ENCODE measurements at regions not wholly inside any gene's neighbourhood (a gene's known extent, or its start where the extent isn't known, plus 50 kb on each side); places are given as distances from the start of the nearest gene placed in this dataset.

- no peak for FAIRE-seq
Measured at GRCh38 chr2:128402911-128403670, 84.4 kb upstream of the HS6ST1 start.

- no peak for FAIRE-seq
Measured at GRCh38 chr2:128403814-128404708, 85.4 kb upstream of the HS6ST1 start.

- no peak for FAIRE-seq
Measured at GRCh38 chr2:128404709-128405466, 86.2 kb upstream of the HS6ST1 start.

- no peak for FAIRE-seq
Measured at GRCh38 chr2:128405467-128405900, 86.8 kb upstream of the HS6ST1 start.

- FAIRE-seq = no peak
Measured at GRCh38 chr2:128405981-128406613, 87.4 kb upstream of the HS6ST1 start.

- FAIRE-seq = no peak
Measured at GRCh38 chr2:128406736-128407554, 88.3 kb upstream of the HS6ST1 start.

GRCh38 chr2:128408349-128409305 is 90.0 kb upstream of the HS6ST1 start:
- FAIRE-seq = no peak

GRCh38 chr2:128409326-128410034 is 90.8 kb upstream of the HS6ST1 start:
- FAIRE-seq = no peak

- no peak for FAIRE-seq
Measured at GRCh38 chr2:128410035-128410757, 91.5 kb upstream of the HS6ST1 start.

- FAIRE-seq = no peak
Measured at GRCh38 chr2:128410758-128411215, 92.1 kb upstream of the HS6ST1 start.

- no peak for FAIRE-seq
Measured at GRCh38 chr2:128411431-128411830, 92.8 kb upstream of the HS6ST1 start.

GRCh38 chr2:128412181-128412871 is 93.7 kb upstream of the HS6ST1 start:
- no peak for FAIRE-seq

GRCh38 chr2:128413014-128413717 is 94.5 kb upstream of the HS6ST1 start:
- no peak for FAIRE-seq

GRCh38 chr2:128413718-128414341 is 95.2 kb upstream of the HS6ST1 start:
- no peak for FAIRE-seq

- no peak for FAIRE-seq
Measured at GRCh38 chr2:128414351-128414750, 95.7 kb upstream of the HS6ST1 start.

- FAIRE-seq = no peak
Measured at GRCh38 chr2:128414946-128415778, 96.5 kb upstream of the HS6ST1 start.

GRCh38 chr2:128415779-128416061 is 97.1 kb upstream of the HS6ST1 start:
- FAIRE-seq = no peak

All from G401.6 (cell line).